Breast epithelium (tissue), 4 donors: ENCODE measurements at regions not wholly inside any gene's neighbourhood (a gene's known extent, or its start where the extent isn't known, plus 50 kb on each side); places are given as distances from the start of the nearest gene placed in this dataset.

Source experiments
- DNase-seq, 2 donors: peaks; one replicate each; pipeline ENCODE4 v3.0.0-alpha.2; 2019; ENCODE audit warnings: low spot score in 2 of 2
- H3K27ac ChIP-seq, 2 donors: fragments of 200-600 bp; sonication (generic) in 1 of 2; one replicate each; pipeline ENCODE4 v1.5.1; 2016 to 2019; ENCODE audit warnings: mild to moderate bottlenecking in 1 of 2
- H3K27me3 ChIP-seq, 2 donors: fragments of 200-600 bp; sonication (generic) in 1 of 2; one replicate each; pipeline versions ENCODE4 v1.5.1 to v1.6.0; 2017 to 2019; ENCODE audit warnings: control low read depth in 1 of 2, mild to moderate bottlenecking in 1 of 2
- H3K36me3 ChIP-seq: fragments of 200-600 bp; one replicate; pipeline ENCODE4 v1.5.1; 2019
- H3K4me1 ChIP-seq, 2 donors: fragments of 200-600 bp; sonication (generic); one replicate each; pipeline ENCODE4 v1.5.1; 2016 to 2019; ENCODE audit warnings: control low read depth in 1 of 2
- H3K4me3 ChIP-seq, 3 donors: fragments of 200-600 bp; sonication (generic); 1 replicate in 2 of 3; 2 replicates in 1 of 3; pipeline ENCODE4 v1.5.1; 2016 to 2019; ENCODE audit warnings: mild to moderate bottlenecking in 3 of 3, moderate library complexity in 2 of 3
- H3K9me3 ChIP-seq, 2 donors: fragments of 200-600 bp; sonication (generic) in 1 of 2; one replicate each; pipeline ENCODE4 v1.5.1; 2016 to 2019; ENCODE audit warnings: control low read depth in 1 of 2
- CTCF ChIP-seq, 3 donors: fragments of 450-650 bp; IDR thresholded peaks; one replicate each; pipeline ENCODE4 v1.5.1; 2016 to 2017; ENCODE audit warnings: antibody characterized with exemption in 3 of 3, mild to moderate bottlenecking in 3 of 3, moderate library complexity in 3 of 3
- POLR2A ChIP-seq: fragments of 450-650 bp; IDR thresholded peaks from one replicate; pipeline ENCODE4 v1.6.1; 2016; ENCODE audit warnings: antibody characterized with exemption, mild to moderate bottlenecking, moderate library complexity
- POLR2AphosphoS5 ChIP-seq, 3 donors: sonication (generic); formaldehyde crosslinking; IDR thresholded peaks; one replicate each; pipeline ENCODE4 v1.6.1; 2017; ENCODE audit warnings: antibody characterized with exemption in 3 of 3
- intact Hi-C: fragments of 100-400 bp; cut with DNase I; formaldehyde crosslinking; loops from one replicate; pipeline ENCODE4 v1.15.1; 2023; ENCODE audit warnings: low total_unique reads

- Histone ChIP-seq H3K4me3 (no peak overlapping the region), H3K9me3 (no peaks in the 10 kb centered on the region), H3K4me1 (no peaks in the 10 kb centered on the region), H3K27me3 (no peaks in the 10 kb centered on the region), H3K36me3 (no peaks in the 10 kb centered on the region), H3K27ac (no peak overlapping the region)
- TF ChIP-seq POLR2AphosphoS5 (IDR thresholded peaks at IDR 0.05) (no peak), CTCF (IDR thresholded peaks at IDR 0.05) (no peak), POLR2A (no peak)
- intact Hi-C loops: no loop called here
- no peak for DNase-seq
These were observed 291.3 kb upstream of the MTNR1B start for GRCh38 chr11:92678008-92678611.

GRCh38 chr11:92681586-92681985 lies 287.9 kb upstream of the MTNR1B start:
- TF ChIP-seq CTCF (IDR thresholded peaks at IDR 0.05) (no peak), POLR2A (no peak), POLR2AphosphoS5 (IDR thresholded peaks at IDR 0.05) (no peak)
- H3K27me3 ChIP-seq: no peaks in the 10 kb centered on the region
- no peak overlapping the region for H3K4me3 ChIP-seq
- no peaks in the 10 kb centered on the region for H3K9me3 ChIP-seq
- no peak overlapping the region for H3K27ac ChIP-seq
- no peak for DNase-seq
- no peaks in the 10 kb centered on the region for H3K36me3 ChIP-seq
- H3K4me1 ChIP-seq: no peaks in the 10 kb centered on the region
- intact Hi-C loops: no loop called here

GRCh38 chr11:92682136-92682535 lies 287.3 kb upstream of the MTNR1B start:
- H3K27me3 ChIP-seq: no peaks in the 10 kb centered on the region
- H3K36me3 ChIP-seq: no peaks in the 10 kb centered on the region
- H3K9me3 ChIP-seq: no peaks in the 10 kb centered on the region
- H3K4me1 ChIP-seq: no peaks in the 10 kb centered on the region
- no peak for DNase-seq
- no peak for TF ChIP-seq POLR2AphosphoS5 (IDR thresholded peaks at IDR 0.05)
- no peak for TF ChIP-seq CTCF (IDR thresholded peaks at IDR 0.05)
- no peak for TF ChIP-seq POLR2A
- H3K4me3 ChIP-seq: no peak overlapping the region
- intact Hi-C loops: no loop called here
- H3K27ac ChIP-seq: no peak overlapping the region

GRCh38 chr11:92682952-92683351 lies 286.5 kb upstream of the MTNR1B start:
- no peak for TF ChIP-seq CTCF (IDR thresholded peaks at IDR 0.05)
- TF ChIP-seq POLR2AphosphoS5 (IDR thresholded peaks at IDR 0.05): no peak
- no peak for TF ChIP-seq POLR2A

GRCh38 chr11:92685049-92685448 lies 284.4 kb upstream of the MTNR1B start:
- H3K27me3 ChIP-seq: no peaks in the 10 kb centered on the region
- no peak for DNase-seq
- no peak overlapping the region for H3K4me3 ChIP-seq
- no peaks in the 10 kb centered on the region for H3K9me3 ChIP-seq
- H3K36me3 ChIP-seq: no peaks in the 10 kb centered on the region
- TF ChIP-seq POLR2A (no peak), CTCF (IDR thresholded peaks at IDR 0.05) (no peak), POLR2AphosphoS5 (IDR thresholded peaks at IDR 0.05) (no peak)
- no peak overlapping the region for H3K27ac ChIP-seq
- no peaks in the 10 kb centered on the region for H3K4me1 ChIP-seq
- intact Hi-C loops: no loop called here

More at GRCh38 chr11:92682952-92683351, 286.5 kb upstream of the MTNR1B start:
- no peak overlapping the region for H3K4me3 ChIP-seq
- H3K36me3 ChIP-seq: no peaks in the 10 kb centered on the region
- no peaks in the 10 kb centered on the region for H3K27me3 ChIP-seq
- intact Hi-C loops: no loop called here
- no peak overlapping the region for H3K27ac ChIP-seq
- H3K9me3 ChIP-seq: no peaks in the 10 kb centered on the region
- H3K4me1 ChIP-seq: no peaks in the 10 kb centered on the region
- no peak for DNase-seq
